ENCODE measurements at regions not wholly inside any gene's neighbourhood (a gene's known extent, or its start where the extent isn't known, plus 50 kb on each side); places are given as distances from the start of the nearest gene placed in this dataset.
A peak's percentile ranks its signal among the peaks of the same experiment; 100 is the strongest.

DNA sequence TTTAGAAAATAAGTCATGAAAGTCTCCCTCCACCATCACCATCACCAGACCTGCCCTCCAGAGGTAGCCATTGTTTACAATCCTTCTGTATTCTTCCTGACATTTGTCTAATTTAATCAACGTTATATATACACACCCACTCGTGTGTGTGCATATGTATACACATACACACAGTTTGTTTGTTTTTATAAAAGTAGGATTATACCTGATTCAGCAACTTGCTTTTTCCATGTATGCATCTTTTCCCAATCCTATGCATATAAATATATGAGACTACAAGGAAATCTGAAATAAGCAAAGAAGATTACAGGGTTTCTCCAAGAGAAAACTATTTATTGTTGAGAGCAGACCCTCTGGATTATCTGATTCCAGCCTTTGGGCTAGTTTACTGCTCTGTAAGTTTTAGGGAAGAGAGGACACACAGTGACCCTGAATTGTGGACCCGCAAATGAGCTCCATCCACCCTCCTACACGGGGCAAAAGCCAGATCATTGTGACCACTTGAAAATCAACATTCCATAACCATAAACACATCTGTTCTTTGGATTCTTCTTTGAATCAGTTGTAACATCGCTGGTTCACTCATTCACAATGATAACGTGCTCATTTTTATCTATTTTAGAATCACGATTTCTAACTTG is 104.3 kb downstream of the CPN2 start:
- H3K9me3 ChIP-seq (ENCODE audit: control insufficient read depth in 3 of 3, low read length in 3 of 3): no peaks in the 10 kb centered on the region
- H3K9ac ChIP-seq (ENCODE audit: low read depth in 1 of 3, low read length in 3 of 3): no peak overlapping the region
- H3K27me3 ChIP-seq (ENCODE audit: control insufficient read depth in 3 of 3, insufficient read depth in 3 of 3, low read length in 3 of 3): peaks cover 0 to 3% (median 0%) of the 10 kb centered on the region in 3 donors
- H3K27ac ChIP-seq (ENCODE audit: low read depth, low read length): no peak overlapping the region
- H3K4me3 ChIP-seq (ENCODE audit: low read length in 3 of 3): no peak overlapping the region
- peaks cover 22 to 24% (median 23%) of the 10 kb centered on the region in 3 donors for H3K4me1 ChIP-seq (ENCODE audit: control insufficient read depth in 3 of 3, insufficient read depth in 3 of 3, low read length in 3 of 3)
- H3K36me3 ChIP-seq (ENCODE audit: control insufficient read depth in 3 of 3, insufficient read depth in 3 of 3, low read length in 3 of 3): no peaks in the 10 kb centered on the region

DNA sequence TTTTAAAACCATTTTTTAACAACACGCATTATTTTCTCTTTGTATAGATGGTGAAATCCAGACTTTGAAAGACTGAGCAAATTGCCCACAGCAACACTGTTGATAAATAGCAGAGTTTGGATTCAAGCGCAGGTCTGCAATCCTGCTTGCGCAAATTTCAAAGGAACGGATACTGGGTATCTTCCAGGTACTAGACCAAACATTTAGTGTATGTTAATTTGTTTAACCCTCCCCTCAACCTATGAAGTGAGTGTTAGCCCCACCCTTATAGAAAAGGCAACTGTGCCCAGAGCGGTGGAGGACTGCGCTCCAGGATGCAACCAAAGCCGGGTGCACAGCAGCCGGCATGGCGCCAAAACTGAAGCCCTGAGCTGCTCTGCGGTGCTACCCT is 103.8 kb downstream of the CPN2 start:
- Histone ChIP-seq H3K27me3 (ENCODE audit: control insufficient read depth in 3 of 3, insufficient read depth in 3 of 3, low read length in 3 of 3) (peaks cover 0 to 5% (median 0%) of the 10 kb centered on the region in 3 donors), H3K36me3 (ENCODE audit: control insufficient read depth in 3 of 3, insufficient read depth in 3 of 3, low read length in 3 of 3) (no peaks in the 10 kb centered on the region), H3K4me3 (ENCODE audit: low read length in 3 of 3) (no peak overlapping the region)

GRCh38 chr3:194249323-194250097 is 101.6 kb downstream of the CPN2 start:
- H3K27me3 ChIP-seq (ENCODE audit: control insufficient read depth in 3 of 3, insufficient read depth in 3 of 3, low read length in 3 of 3): peaks cover 0 to 9% (median 0%) of the 10 kb centered on the region in 3 donors
- H3K36me3 ChIP-seq (ENCODE audit: control insufficient read depth in 3 of 3, insufficient read depth in 3 of 3, low read length in 3 of 3): no peaks in the 10 kb centered on the region
- no peaks in the 10 kb centered on the region for H3K9me3 ChIP-seq (ENCODE audit: control insufficient read depth in 3 of 3, low read length in 3 of 3)
- H3K4me1 ChIP-seq (ENCODE audit: control insufficient read depth in 3 of 3, insufficient read depth in 3 of 3, low read length in 3 of 3): peaks cover 22 to 24% (median 23%) of the 10 kb centered on the region in 3 donors
- H3K27ac ChIP-seq (ENCODE audit: low read depth, low read length): no peak overlapping the region
- H3K4me3 ChIP-seq (ENCODE audit: low read length in 3 of 3): no peak overlapping the region
- no peak overlapping the region for H3K9ac ChIP-seq (ENCODE audit: low read depth in 1 of 3, low read length in 3 of 3)

More for the DNA sequence above, 103.8 kb downstream of the CPN2 start:
- Histone ChIP-seq H3K4me1 (ENCODE audit: control insufficient read depth in 3 of 3, insufficient read depth in 3 of 3, low read length in 3 of 3) (peaks cover 22 to 24% (median 23%) of the 10 kb centered on the region in 3 donors), H3K9me3 (ENCODE audit: control insufficient read depth in 3 of 3, low read length in 3 of 3) (no peaks in the 10 kb centered on the region), H3K27ac (ENCODE audit: low read depth, low read length) (no peak overlapping the region), H3K9ac (ENCODE audit: low read depth in 1 of 3, low read length in 3 of 3) (no peak overlapping the region)

DNA sequence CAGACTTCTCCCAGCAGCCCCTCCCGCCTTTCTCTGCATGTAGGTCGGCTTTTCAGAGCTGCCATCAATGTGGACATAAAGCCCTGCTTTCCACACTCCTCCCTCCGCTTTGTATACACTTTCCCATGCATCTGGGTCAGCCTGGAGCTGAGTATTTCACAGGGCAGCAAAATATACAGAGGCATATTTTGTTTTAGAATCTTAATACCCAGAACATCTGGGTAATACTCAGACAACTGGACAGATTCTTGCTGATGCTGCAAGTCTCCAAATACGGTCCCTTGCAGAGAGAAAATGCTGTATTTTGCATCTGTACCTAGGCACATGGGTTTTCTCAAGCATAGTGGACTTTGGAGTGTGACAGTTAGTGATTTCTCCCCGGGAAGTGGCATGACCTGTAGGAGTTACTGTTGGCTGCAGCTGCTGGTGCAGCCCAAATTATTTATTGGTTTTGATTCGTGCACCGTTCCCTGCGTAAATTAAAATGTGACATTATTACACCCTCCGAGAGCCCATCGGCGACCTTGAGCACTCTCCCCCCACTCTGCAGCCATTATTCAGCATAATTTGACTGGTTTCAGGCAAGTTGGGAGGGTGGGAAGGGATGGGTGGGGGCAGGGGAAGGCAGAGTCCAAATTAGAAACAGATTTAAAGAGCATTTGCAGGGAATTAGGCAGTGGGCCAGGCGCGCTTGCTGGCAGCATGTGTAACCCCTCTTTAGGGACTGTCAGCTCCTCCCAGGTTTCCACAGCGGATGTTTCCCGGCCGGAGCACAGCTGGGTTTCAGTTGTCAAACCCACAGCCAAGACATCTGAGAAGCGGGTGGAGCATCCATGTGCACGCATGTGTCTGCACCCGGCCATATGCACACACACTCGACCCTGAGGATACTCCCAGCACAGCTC is 100.8 kb downstream of the CPN2 start:
- Histone ChIP-seq H3K27me3 (ENCODE audit: control insufficient read depth in 3 of 3, insufficient read depth in 3 of 3, low read length in 3 of 3) (peaks cover 0 to 9% (median 0%) of the 10 kb centered on the region in 3 donors), H3K9me3 (ENCODE audit: control insufficient read depth in 3 of 3, low read length in 3 of 3) (no peaks in the 10 kb centered on the region), H3K27ac (ENCODE audit: low read depth, low read length) (no peak overlapping the region), H3K36me3 (ENCODE audit: control insufficient read depth in 3 of 3, insufficient read depth in 3 of 3, low read length in 3 of 3) (no peaks in the 10 kb centered on the region), H3K4me1 (ENCODE audit: control insufficient read depth in 3 of 3, insufficient read depth in 3 of 3, low read length in 3 of 3) (peaks cover 22 to 24% (median 23%) of the 10 kb centered on the region in 3 donors), H3K9ac (ENCODE audit: low read depth in 1 of 3, low read length in 3 of 3) (peak overlapping the region in 1 of 3 donors; percentile 36), H3K4me3 (ENCODE audit: low read length in 3 of 3) (peak overlapping the region; percentile 22 to 50 (median 40))

DNA sequence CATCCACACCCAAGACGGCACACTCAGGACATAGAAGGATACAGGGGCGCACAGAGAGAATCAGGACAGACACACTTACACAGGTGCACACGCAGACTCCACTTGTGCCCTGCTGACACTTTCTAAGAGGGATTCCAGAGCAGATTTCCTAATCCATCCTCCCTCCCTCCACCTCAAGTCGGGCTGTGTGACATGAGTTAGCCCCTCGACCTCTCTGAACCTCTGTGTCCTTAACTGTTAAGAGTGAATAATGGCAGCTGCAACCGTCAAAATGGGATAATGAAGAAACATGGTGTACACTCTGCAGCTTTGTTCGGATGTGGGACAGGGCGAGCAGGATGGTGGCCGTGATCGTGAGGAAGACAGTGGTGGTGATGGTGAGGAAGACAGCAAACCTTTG is 100.1 kb downstream of the CPN2 start:
- Histone ChIP-seq H3K27me3 (ENCODE audit: control insufficient read depth in 3 of 3, insufficient read depth in 3 of 3, low read length in 3 of 3) (peaks cover 0 to 9% (median 0%) of the 10 kb centered on the region in 3 donors), H3K4me3 (ENCODE audit: low read length in 3 of 3) (peak overlapping the region in 2 of 3 donors; percentile 22 to 40), H3K4me1 (ENCODE audit: control insufficient read depth in 3 of 3, insufficient read depth in 3 of 3, low read length in 3 of 3) (peaks cover 27 to 29% (median 27%) of the 10 kb centered on the region in 3 donors), H3K27ac (ENCODE audit: low read depth, low read length) (no peak overlapping the region), H3K36me3 (ENCODE audit: control insufficient read depth in 3 of 3, insufficient read depth in 3 of 3, low read length in 3 of 3) (no peaks in the 10 kb centered on the region), H3K9ac (ENCODE audit: low read depth in 1 of 3, low read length in 3 of 3) (peak overlapping the region in 1 of 3 donors; percentile 36), H3K9me3 (ENCODE audit: control insufficient read depth in 3 of 3, low read length in 3 of 3) (no peaks in the 10 kb centered on the region)

DNA sequence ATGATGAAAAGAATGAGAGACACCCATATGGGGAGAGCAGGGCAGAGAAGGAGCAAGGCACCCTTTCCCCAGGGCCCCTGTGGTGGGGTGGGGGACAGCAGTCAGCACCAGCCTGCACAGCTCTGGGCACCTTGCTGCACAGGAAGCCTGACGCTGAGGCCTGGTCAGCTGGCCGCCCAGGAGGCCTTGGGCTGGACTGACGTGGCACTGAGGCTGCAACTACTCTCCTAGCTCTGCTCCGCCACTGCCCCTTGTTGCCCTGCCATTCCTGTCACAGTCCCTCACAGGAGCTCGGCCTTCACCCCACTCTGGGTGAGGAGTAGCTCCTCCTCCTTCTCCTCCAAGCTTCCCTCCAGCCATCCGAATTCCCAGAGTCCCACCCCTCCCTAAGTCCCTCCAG is 99.7 kb downstream of the CPN2 start:
- peaks cover 0 to 9% (median 0%) of the 10 kb centered on the region in 3 donors for H3K27me3 ChIP-seq (ENCODE audit: control insufficient read depth in 3 of 3, insufficient read depth in 3 of 3, low read length in 3 of 3)
- no peak overlapping the region for H3K4me3 ChIP-seq (ENCODE audit: low read length in 3 of 3)
- no peaks in the 10 kb centered on the region for H3K9me3 ChIP-seq (ENCODE audit: control insufficient read depth in 3 of 3, low read length in 3 of 3)
- H3K36me3 ChIP-seq (ENCODE audit: control insufficient read depth in 3 of 3, insufficient read depth in 3 of 3, low read length in 3 of 3): no peaks in the 10 kb centered on the region
- no peak overlapping the region for H3K27ac ChIP-seq (ENCODE audit: low read depth, low read length)
- peaks cover 27 to 29% (median 27%) of the 10 kb centered on the region in 3 donors for H3K4me1 ChIP-seq (ENCODE audit: control insufficient read depth in 3 of 3, insufficient read depth in 3 of 3, low read length in 3 of 3)
- H3K9ac ChIP-seq (ENCODE audit: low read depth in 1 of 3, low read length in 3 of 3): no peak overlapping the region

DNA sequence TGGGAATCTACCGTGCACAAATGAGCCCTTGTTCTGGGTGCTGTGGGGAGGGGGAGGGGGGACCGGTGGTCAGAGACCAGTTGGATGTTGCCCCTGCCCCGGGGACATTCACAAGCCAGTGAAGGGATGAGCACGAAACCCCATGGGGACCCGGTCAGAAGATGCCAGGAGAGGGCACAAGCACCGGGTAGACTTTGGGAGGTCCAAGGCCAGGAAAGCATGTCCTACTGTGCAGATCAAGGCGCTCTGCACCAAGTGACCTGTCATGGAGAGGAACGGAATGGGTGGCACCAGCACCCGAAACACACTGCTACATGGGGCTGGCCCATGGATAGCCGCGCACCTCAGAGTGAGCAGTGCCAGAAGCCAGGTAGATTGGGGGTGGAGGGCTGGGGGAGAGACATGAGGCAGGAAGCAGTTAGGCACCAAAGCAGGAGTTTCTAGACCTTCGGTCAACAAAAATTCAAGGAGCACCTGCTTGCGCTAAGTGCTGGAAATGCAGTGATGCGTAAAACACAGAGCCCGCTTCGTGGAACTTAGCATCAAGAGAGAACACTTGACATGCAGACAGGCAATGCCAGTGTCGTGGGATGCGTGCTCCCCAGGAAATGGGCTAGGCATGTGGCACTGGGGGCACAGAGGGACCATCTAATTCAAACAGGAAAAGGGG is 99.1 kb downstream of the CPN2 start:
- Histone ChIP-seq H3K4me3 (ENCODE audit: low read length in 3 of 3) (no peak overlapping the region), H3K4me1 (ENCODE audit: control insufficient read depth in 3 of 3, insufficient read depth in 3 of 3, low read length in 3 of 3) (peaks cover 27 to 29% (median 27%) of the 10 kb centered on the region in 3 donors), H3K9me3 (ENCODE audit: control insufficient read depth in 3 of 3, low read length in 3 of 3) (no peaks in the 10 kb centered on the region), H3K27me3 (ENCODE audit: control insufficient read depth in 3 of 3, insufficient read depth in 3 of 3, low read length in 3 of 3) (peaks cover 0 to 9% (median 0%) of the 10 kb centered on the region in 3 donors), H3K36me3 (ENCODE audit: control insufficient read depth in 3 of 3, insufficient read depth in 3 of 3, low read length in 3 of 3) (no peaks in the 10 kb centered on the region), H3K27ac (ENCODE audit: low read depth, low read length) (no peak overlapping the region), H3K9ac (ENCODE audit: low read depth in 1 of 3, low read length in 3 of 3) (no peak overlapping the region)

- peaks cover 27 to 29% (median 27%) of the 10 kb centered on the region in 3 donors for H3K4me1 ChIP-seq (ENCODE audit: control insufficient read depth in 3 of 3, insufficient read depth in 3 of 3, low read length in 3 of 3)
Measured at GRCh38 chr3:194253270-194253669, 97.9 kb downstream of the CPN2 start.

DNA sequence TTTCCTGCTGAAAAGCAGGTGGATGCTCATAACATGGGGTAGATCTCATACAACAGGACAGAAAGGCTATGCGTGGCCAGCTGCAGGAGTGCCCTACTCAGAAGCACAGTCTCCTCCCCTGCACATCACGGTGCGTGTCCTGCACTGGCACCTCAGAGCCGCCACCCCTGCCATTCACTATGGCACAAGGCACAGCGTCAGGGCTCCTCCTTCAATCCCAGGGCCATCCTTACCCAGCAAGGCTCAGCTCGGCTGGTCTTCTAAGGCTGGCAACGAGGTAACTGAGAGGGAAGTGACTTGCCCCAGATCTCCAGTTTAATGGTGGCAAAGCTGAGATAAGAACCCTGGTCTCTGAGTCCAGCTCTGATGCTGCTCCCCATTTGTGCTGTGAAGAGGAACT is 97.1 kb downstream of the CPN2 start:
- Histone ChIP-seq H3K27me3 (ENCODE audit: control insufficient read depth in 3 of 3, insufficient read depth in 3 of 3, low read length in 3 of 3) (peaks cover 0 to 7% (median 0%) of the 10 kb centered on the region in 3 donors), H3K36me3 (ENCODE audit: control insufficient read depth in 3 of 3, insufficient read depth in 3 of 3, low read length in 3 of 3) (no peaks in the 10 kb centered on the region), H3K27ac (ENCODE audit: low read depth, low read length) (no peak overlapping the region), H3K4me1 (ENCODE audit: control insufficient read depth in 3 of 3, insufficient read depth in 3 of 3, low read length in 3 of 3) (peaks cover 27 to 29% (median 27%) of the 10 kb centered on the region in 3 donors), H3K9ac (ENCODE audit: low read depth in 1 of 3, low read length in 3 of 3) (no peak overlapping the region), H3K4me3 (ENCODE audit: low read length in 3 of 3) (no peak overlapping the region), H3K9me3 (ENCODE audit: control insufficient read depth in 3 of 3, low read length in 3 of 3) (no peaks in the 10 kb centered on the region)

More at GRCh38 chr3:194253270-194253669, 97.9 kb downstream of the CPN2 start:
- no peak overlapping the region for H3K9ac ChIP-seq (ENCODE audit: low read depth in 1 of 3, low read length in 3 of 3)
- H3K4me3 ChIP-seq (ENCODE audit: low read length in 3 of 3): no peak overlapping the region
- peaks cover 0 to 9% (median 0%) of the 10 kb centered on the region in 3 donors for H3K27me3 ChIP-seq (ENCODE audit: control insufficient read depth in 3 of 3, insufficient read depth in 3 of 3, low read length in 3 of 3)
- H3K9me3 ChIP-seq (ENCODE audit: control insufficient read depth in 3 of 3, low read length in 3 of 3): no peaks in the 10 kb centered on the region
- H3K27ac ChIP-seq (ENCODE audit: low read depth, low read length): no peak overlapping the region
- H3K36me3 ChIP-seq (ENCODE audit: control insufficient read depth in 3 of 3, insufficient read depth in 3 of 3, low read length in 3 of 3): no peaks in the 10 kb centered on the region

Measured in skeletal muscle tissue (tissue), 3 donors.